ENCODE measurements at regions not wholly inside any gene's neighbourhood (a gene's known extent, or its start where the extent isn't known, plus 50 kb on each side); places are given as distances from the start of the nearest gene placed in this dataset.

DNA sequence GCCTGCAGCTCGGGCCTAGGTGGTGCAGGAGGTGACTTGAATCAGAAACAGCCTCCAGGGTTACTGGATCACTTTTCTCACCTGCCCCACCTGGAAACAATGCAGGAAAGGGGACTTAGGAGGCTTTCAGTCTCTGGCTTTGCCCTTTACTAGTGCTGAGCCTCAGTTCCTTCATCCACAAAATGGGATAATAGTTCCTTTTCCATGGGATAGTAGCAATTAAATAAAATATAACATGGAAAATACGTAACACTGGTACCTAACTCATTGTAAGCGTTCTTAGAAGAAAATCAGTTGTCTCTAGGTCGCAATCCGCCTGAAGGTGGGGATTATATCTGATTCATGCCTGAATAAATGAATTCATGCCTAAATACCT lies 91.4 kb upstream of the CALM2 start:
- Histone ChIP-seq H3K36me3 (ENCODE audit: control insufficient read depth in 2 of 2, extremely low read depth in 1 of 2, insufficient read depth in 2 of 2, low read length in 2 of 2) (no peaks in the 10 kb centered on the region), H2AFZ (ENCODE audit: control insufficient read depth, low read length) (no peak overlapping the region), H3K27me3 (ENCODE audit: control insufficient read depth, extremely low read depth, insufficient read depth, low read length) (no peaks in the 10 kb centered on the region), H3K4me1 (ENCODE audit: control insufficient read depth, extremely low read depth, insufficient read depth, low read length) (peaks cover 14% of the 10 kb centered on the region), H3K9me3 (ENCODE audit: control insufficient read depth, low read depth, low read length) (no peaks in the 10 kb centered on the region), H3K9ac (ENCODE audit: control insufficient read depth, extremely low read depth, insufficient read depth, low read length) (no peak overlapping the region), H3K4me3 (ENCODE audit: control insufficient read depth in 2 of 3, extremely low read depth in 1 of 3, insufficient read depth in 2 of 3, low read depth in 1 of 3, low read length in 3 of 3) (no peak overlapping the region), H3K79me2 (ENCODE audit: control insufficient read depth, insufficient read depth, low read length) (no peaks in the 10 kb centered on the region), H3K9me1 (ENCODE audit: control insufficient read depth, extremely low read depth, insufficient read depth, low read length) (no peaks in the 10 kb centered on the region), H4K20me1 (ENCODE audit: control insufficient read depth, extremely low read depth, insufficient read depth, low read length) (no peaks in the 10 kb centered on the region), H3K27ac (ENCODE audit: control insufficient read depth, insufficient read depth, low read length) (no peak overlapping the region), H3K4me2 (ENCODE audit: control insufficient read depth, extremely low read depth, insufficient read depth, low read depth, low read length) (no peak overlapping the region)
- dilution Hi-C loops (cut with MboI; ENCODE audit: extremely low pct_ligation_motif_present, low sequenced_read_pairs) = no loop called here
- no peak for FAIRE-seq
- no peak for DNase-seq (ENCODE audit: low read depth, low spot score)
- TF ChIP-seq EZH2 (IDR thresholded peaks at IDR 0.05; ENCODE audit: low read length) = no peak
- TF ChIP-seq, protein P1, sequence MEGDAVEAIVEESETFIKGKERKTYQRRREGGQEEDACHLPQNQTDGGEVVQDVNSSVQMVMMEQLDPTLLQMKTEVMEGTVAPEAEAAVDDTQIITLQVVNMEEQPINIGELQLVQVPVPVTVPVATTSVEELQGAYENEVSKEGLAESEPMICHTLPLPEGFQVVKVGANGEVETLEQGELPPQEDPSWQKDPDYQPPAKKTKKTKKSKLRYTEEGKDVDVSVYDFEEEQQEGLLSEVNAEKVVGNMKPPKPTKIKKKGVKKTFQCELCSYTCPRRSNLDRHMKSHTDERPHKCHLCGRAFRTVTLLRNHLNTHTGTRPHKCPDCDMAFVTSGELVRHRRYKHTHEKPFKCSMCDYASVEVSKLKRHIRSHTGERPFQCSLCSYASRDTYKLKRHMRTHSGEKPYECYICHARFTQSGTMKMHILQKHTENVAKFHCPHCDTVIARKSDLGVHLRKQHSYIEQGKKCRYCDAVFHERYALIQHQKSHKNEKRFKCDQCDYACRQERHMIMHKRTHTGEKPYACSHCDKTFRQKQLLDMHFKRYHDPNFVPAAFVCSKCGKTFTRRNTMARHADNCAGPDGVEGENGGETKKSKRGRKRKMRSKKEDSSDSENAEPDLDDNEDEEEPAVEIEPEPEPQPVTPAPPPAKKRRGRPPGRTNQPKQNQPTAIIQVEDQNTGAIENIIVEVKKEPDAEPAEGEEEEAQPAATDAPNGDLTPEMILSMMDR (optimal IDR thresholded peaks at IDR 0.05 in 1 of 3, IDR thresholded peaks at IDR 0.05 in 1 of 3, conservative IDR thresholded peaks at IDR 0.05 in 1 of 3; ENCODE audit: extremely low read depth in 1 of 3, insufficient read depth in 2 of 3, low read length in 3 of 3) = no peak

DNA sequence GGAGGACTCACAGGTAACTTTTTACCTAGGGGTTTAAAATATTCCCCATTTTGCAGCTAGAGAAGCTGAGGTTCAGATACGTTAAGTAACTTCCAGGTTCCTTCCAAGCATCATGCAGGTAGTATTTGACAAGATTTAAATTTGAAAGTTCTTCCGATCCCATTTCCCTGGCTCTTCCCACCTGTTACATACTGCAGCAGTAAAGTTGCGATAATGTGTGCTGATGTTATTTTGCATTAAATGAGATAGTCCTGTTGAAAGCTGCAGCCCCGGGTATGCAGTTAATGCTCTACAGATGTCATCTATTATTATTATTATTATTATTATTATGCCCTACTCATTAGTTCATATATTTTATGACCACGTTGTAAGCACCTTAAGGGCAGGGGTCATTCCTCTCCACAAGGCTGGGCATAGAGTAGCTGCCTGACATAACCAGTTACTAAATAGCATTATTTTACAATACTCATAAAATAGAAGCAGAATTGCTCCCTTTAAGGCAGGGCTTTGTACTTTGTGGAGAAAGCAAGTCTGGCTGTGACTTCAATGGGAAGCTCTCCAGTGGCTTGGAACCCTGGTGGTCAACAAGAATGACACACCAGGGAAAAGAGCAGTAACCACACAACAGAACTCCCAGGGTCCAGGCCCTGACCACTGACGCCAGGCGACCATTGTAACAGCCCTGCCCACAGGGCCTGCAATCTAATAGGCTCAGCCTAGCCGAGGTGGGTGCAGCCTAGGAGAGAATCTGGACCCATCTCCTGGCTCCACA lies 90.8 kb upstream of the CALM2 start:
- Histone ChIP-seq H3K4me1 (ENCODE audit: control insufficient read depth, extremely low read depth, insufficient read depth, low read length) (peaks cover 11% of the 10 kb centered on the region), H3K4me2 (ENCODE audit: control insufficient read depth, extremely low read depth, insufficient read depth, low read depth, low read length) (no peak overlapping the region), H3K9me1 (ENCODE audit: control insufficient read depth, extremely low read depth, insufficient read depth, low read length) (no peaks in the 10 kb centered on the region), H3K9me3 (ENCODE audit: control insufficient read depth, low read depth, low read length) (no peaks in the 10 kb centered on the region), H2AFZ (ENCODE audit: control insufficient read depth, low read length) (no peak overlapping the region), H3K27me3 (ENCODE audit: control insufficient read depth, extremely low read depth, insufficient read depth, low read length) (no peaks in the 10 kb centered on the region), H3K79me2 (ENCODE audit: control insufficient read depth, insufficient read depth, low read length) (no peaks in the 10 kb centered on the region), H3K9ac (ENCODE audit: control insufficient read depth, extremely low read depth, insufficient read depth, low read length) (no peak overlapping the region), H4K20me1 (ENCODE audit: control insufficient read depth, extremely low read depth, insufficient read depth, low read length) (no peaks in the 10 kb centered on the region), H3K27ac (ENCODE audit: control insufficient read depth, insufficient read depth, low read length) (no peak overlapping the region), H3K4me3 (ENCODE audit: control insufficient read depth in 2 of 3, extremely low read depth in 1 of 3, insufficient read depth in 2 of 3, low read depth in 1 of 3, low read length in 3 of 3) (no peak overlapping the region), H3K36me3 (ENCODE audit: control insufficient read depth in 2 of 2, extremely low read depth in 1 of 2, insufficient read depth in 2 of 2, low read length in 2 of 2) (no peaks in the 10 kb centered on the region)
- dilution Hi-C loops (cut with MboI; ENCODE audit: extremely low pct_ligation_motif_present, low sequenced_read_pairs) = no loop called here
- TF ChIP-seq, protein P1 (optimal IDR thresholded peaks at IDR 0.05 in 1 of 3, IDR thresholded peaks at IDR 0.05 in 1 of 3, conservative IDR thresholded peaks at IDR 0.05 in 1 of 3; ENCODE audit: extremely low read depth in 1 of 3, insufficient read depth in 2 of 3, low read length in 3 of 3) = no peak
- TF ChIP-seq EZH2 (IDR thresholded peaks at IDR 0.05; ENCODE audit: low read length) = no peak
- DNase-seq (ENCODE audit: low read depth, low spot score) (no peak), FAIRE-seq (no peak)
